GM18907 (cell line): ENCODE measurements at regions not wholly inside any gene's neighbourhood (a gene's known extent, or its start where the extent isn't known, plus 50 kb on each side); places are given as distances from the start of the nearest gene placed in this dataset.

Experiments
- ATAC-seq: cut with Tn5 transposase; IDR thresholded peaks from one replicate; pipeline ENCODE4 v1.9.1; 2021; ENCODE audit warnings: mild to moderate bottlenecking, moderate library complexity; ENCODE audit not compliant: unreplicated experiment

- no peak for ATAC-seq
Measured at GRCh38 chr11:31959716-31960115, 131.2 kb upstream of the RCN1 start.

DNA sequence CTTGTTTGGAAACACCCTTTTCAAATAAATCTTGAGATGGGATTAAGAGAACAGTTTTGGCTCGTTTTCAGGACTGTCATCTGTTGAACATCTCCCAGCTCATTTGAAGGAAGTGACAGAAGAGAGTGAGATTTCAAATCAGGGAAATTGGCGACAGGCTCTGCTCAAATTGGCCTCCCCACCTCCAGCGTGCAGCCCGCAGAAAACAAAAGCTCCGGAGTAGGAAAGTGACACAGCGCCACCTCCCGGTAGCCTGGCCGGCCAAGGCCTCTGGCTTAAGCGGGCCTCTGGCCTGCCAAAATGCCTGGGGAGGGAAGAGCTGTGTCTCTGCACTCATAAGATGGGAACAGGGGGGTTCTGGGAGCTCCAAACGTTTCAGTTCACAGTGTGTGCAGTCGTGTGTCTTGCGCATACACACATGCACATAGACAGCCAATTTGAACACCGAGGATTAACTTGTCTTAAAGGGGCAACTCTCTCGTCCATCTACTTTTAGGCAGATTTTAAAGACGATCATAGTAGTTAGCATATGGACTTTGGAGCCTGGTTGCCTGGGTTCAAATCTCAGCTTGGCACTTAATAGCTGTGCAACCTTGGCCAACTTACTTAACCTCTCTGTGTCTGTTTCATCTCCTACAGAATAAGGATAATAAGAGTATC lies 132.7 kb upstream of the RCN1 start:
- ATAC-seq, result peak; percentile 86

GRCh38 chr11:31957674-31958073 lies 133.2 kb upstream of the RCN1 start:
- no peak for ATAC-seq

DNA sequence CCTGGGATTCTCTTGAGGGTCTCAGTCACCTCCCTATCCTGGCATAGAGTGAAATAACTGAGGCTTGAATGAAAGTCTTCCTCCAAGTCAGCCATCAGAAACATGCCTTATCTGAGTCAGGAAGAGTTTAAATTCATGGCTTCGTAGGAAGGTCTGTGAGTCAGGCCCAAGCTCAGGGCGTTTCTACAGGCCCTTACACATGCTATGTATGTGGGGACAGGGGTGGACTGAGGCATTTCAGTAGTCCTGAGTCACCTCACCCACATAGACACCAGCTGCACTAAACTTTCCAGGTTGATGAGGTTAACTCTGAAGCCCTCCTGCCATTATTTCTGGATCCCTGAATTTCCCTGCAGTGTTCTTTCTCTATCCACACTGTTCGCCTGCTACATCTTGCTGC lies 134.6 kb upstream of the RCN1 start:
- no peak for ATAC-seq

DNA sequence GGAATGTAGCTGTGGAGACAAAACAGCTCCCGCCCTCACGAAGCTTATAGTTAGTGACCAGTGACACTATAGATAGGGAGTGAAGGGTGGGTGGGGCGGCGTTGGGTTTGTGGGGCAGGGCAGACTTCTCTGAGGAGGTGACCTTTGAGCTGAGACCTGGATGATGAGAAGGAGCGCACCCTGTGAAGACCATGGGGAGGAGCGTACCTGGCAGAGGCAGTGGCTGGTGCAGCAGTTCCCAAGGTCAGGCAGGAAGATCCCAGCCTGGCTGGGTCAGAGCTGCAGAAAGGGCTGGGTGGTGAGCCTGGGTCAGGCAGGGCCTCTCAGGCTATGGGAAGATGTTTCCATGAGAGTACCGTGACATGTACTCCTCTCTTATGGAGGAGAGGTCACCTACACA lies 135.0 kb upstream of the RCN1 start:
- ATAC-seq, result no peak

- no peak for ATAC-seq
Measured at GRCh38 chr11:31953803-31954327, 137.0 kb upstream of the RCN1 start.

GRCh38 chr11:31949733-31950200 lies 138.6 kb upstream of the PAX6 start:
- ATAC-seq, result peak; percentile 77

DNA sequence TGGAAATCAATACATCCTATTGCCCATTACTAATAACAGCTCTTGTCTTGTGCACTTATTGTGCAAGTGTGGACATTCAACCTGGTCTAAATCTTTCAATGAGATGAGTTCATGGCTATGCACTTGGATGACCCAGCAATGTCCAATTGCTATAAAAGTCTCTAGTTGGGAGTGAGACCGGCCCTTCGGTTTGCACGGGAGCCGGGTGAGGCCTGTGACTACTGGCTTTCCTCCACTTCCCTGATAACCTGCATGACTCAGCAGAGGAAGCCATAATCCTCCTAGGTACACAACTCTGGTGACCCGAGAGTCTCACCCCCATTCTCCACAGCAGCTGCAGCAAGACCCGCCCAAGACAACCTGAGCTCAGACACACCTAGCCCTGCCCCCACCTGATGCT lies 135.9 kb upstream of the PAX6 start:
- no peak for ATAC-seq

GRCh38 chr11:31943056-31943780 lies 132.1 kb upstream of the PAX6 start:
- ATAC-seq, result peak; percentile 99

GRCh38 chr11:31940371-31941037 lies 129.4 kb upstream of the PAX6 start:
- ATAC-seq, result no peak

GRCh38 chr11:31939004-31939403 lies 127.9 kb upstream of the PAX6 start:
- ATAC-seq, result no peak

GRCh38 chr11:31936312-31936711 lies 125.2 kb upstream of the PAX6 start:
- no peak for ATAC-seq

- no peak for ATAC-seq
Measured at GRCh38 chr11:31932879-31933278, 121.8 kb upstream of the PAX6 start.

GRCh38 chr11:31927982-31928381 lies 116.9 kb upstream of the PAX6 start:
- ATAC-seq, result no peak

DNA sequence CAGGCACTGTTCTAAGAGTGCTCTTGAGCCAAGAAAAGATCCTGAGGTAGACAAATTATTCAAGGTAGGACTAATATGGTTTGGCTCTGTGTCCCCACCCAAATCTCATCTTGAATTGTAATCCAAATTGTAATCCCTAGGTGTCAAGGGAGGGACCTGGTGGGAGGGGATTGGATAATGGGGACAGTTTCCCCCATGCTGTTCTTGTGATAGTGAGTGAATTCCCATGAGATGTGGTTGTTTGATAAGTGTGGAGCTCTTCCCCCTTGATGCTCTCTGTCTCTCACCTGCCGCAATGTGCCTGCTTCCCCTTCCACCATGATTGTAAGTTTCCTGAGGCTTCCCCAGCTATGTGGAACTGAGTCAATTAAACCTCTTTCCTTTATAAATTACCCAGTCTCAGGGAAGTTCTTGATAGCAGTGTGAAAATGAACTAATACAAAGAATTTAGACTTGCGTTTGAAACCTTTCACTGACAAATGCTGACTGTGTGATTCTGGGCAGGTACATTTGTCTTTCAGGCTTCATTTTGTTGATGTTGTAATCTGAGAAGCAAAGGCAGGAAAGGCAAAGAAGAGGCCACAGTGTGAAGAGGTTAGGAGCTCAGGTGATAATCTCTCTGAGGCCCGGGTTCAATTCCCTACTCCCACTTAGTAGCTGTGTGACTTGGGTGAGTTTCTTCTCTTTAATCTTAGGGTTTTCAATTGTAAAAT lies 115.8 kb upstream of the PAX6 start:
- no peak for ATAC-seq

- no peak for ATAC-seq
Measured at GRCh38 chr11:31926106-31926505, 115.0 kb upstream of the PAX6 start.

DNA sequence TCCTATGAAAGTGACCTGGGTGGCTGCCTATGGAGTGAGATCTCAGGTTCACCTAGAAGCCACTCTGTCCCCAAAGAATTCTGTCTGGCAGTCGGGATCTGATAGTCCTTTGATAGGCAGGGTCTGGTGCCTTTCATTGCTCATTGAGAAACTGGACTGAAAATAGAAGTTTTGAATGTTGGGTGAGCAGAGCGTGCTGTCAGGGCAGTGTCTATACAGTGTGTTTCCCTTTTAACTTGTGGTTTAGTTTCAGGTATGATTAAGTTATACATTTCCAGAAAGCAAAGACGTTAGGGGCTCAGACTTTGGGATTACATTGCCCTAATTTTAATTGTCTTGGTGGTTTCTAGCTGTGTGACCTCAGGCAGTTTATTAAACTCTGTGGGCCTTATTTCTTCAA lies 111.3 kb upstream of the PAX6 start:
- peak; percentile 82 for ATAC-seq

- ATAC-seq, result no peak
Measured at GRCh38 chr11:31921081-31921480, 110.0 kb upstream of the PAX6 start.

- ATAC-seq, result no peak
Measured at GRCh38 chr11:31919175-31919574, 108.1 kb upstream of the PAX6 start.

DNA sequence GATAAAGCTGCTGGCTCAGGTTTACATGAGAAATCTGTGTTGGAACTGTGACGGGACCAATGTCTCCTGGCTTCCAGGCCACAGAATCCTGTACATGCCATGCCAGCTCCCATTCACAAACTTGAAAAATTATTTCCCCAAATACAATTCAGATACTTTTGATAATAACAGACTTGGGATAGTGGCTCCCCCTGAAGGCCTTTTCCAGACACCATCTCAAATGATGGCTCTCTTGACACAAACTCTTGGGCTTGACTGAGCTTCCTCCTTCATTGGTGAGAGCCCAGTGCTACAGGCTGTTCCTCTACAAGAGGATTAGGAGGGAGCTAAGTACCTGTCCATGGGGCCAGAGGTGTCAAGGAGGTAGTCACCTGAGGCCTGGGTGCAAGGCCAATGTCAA lies 104.7 kb upstream of the PAX6 start:
- ATAC-seq, result no peak

- peak; percentile 88 for ATAC-seq
Measured at GRCh38 chr11:31913985-31914384, 102.9 kb upstream of the PAX6 start.
